ENCODE measurements at regions not wholly inside any gene's neighbourhood (a gene's known extent, or its start where the extent isn't known, plus 50 kb on each side); places are given as distances from the start of the nearest gene placed in this dataset.

GRCh38 chr5:87076931-87077330, 190.8 kb upstream of the RASA1 start:
- Histone ChIP-seq H2AFZ (ENCODE audit: low read depth, low read length) (no peak overlapping the region), H3K79me2 (replicated peaks; ENCODE audit: insufficient read depth, low read length) (no peaks in the 10 kb centered on the region), H3K27ac (ENCODE audit: low read length) (no peak overlapping the region), H3K9me2 (ENCODE audit: insufficient read depth, low read length) (no peaks in the 10 kb centered on the region), H3K36me3 (ENCODE audit: insufficient read depth, low read length) (no peaks in the 10 kb centered on the region), H3K27me3 (ENCODE audit: insufficient read depth, low read depth, low read length) (no peaks in the 10 kb centered on the region), H3K4me3 (ENCODE audit: low read length) (no peak overlapping the region), H3K4me2 (ENCODE audit: low read length) (no peak overlapping the region), H3K9me3 (ENCODE audit: low read length) (no peaks in the 10 kb centered on the region), H3K9ac (ENCODE audit: low read length) (no peak overlapping the region), H3F3A (ENCODE audit: insufficient read depth, low read length, poor library complexity, severe bottlenecking) (no peaks in the 10 kb centered on the region), H4K20me1 (ENCODE audit: insufficient read depth) (no peaks in the 10 kb centered on the region)
- TF ChIP-seq SMC3 (conservative IDR thresholded peaks at IDR 0.05; ENCODE audit: poor library complexity), result no peak

- Histone ChIP-seq H4K20me1 (ENCODE audit: insufficient read depth) (no peaks in the 10 kb centered on the region), H3K27ac (ENCODE audit: low read length) (no peak overlapping the region), H3K4me3 (ENCODE audit: low read length) (no peak overlapping the region), H3K36me3 (ENCODE audit: insufficient read depth, low read length) (no peaks in the 10 kb centered on the region), H3K9me2 (ENCODE audit: insufficient read depth, low read length) (no peaks in the 10 kb centered on the region), H3K9ac (ENCODE audit: low read length) (no peak overlapping the region), H3K79me2 (replicated peaks; ENCODE audit: insufficient read depth, low read length) (no peaks in the 10 kb centered on the region), H3F3A (ENCODE audit: insufficient read depth, low read length, poor library complexity, severe bottlenecking) (no peaks in the 10 kb centered on the region), H3K4me2 (ENCODE audit: low read length) (no peak overlapping the region), H3K9me3 (ENCODE audit: low read length) (no peaks in the 10 kb centered on the region), H3K27me3 (ENCODE audit: insufficient read depth, low read depth, low read length) (no peaks in the 10 kb centered on the region), H2AFZ (ENCODE audit: low read depth, low read length) (no peak overlapping the region)
- no peak for TF ChIP-seq POLR2AphosphoS5 (IDR thresholded peaks at IDR 0.05)
- no peak for TF ChIP-seq MXI1 (conservative IDR thresholded peaks at IDR 0.05; ENCODE audit: poor library complexity, severe bottlenecking)
These were observed 188.5 kb upstream of the RASA1 start for GRCh38 chr5:87079219-87079618.

- TF ChIP-seq MXI1 (conservative IDR thresholded peaks at IDR 0.05; ENCODE audit: poor library complexity, severe bottlenecking) (no peak), REST (IDR thresholded peaks at IDR 0.05; ENCODE audit: borderline replicate concordance) (no peak), SMC3 (conservative IDR thresholded peaks at IDR 0.05; ENCODE audit: poor library complexity) (no peak), EP300 (conservative IDR thresholded peaks at IDR 0.05; ENCODE audit: poor library complexity, severe bottlenecking) (no peak), TAF1 (IDR thresholded peaks at IDR 0.05; ENCODE audit: low read depth) (no peak), EZH2 (IDR thresholded peaks at IDR 0.05; ENCODE audit: borderline replicate concordance, insufficient read depth, low read length, poor library complexity, severe bottlenecking) (no peak), CTCF (IDR thresholded peaks at IDR 0.05; ENCODE audit: poor library complexity, severe bottlenecking) (no peak), RAD21 (conservative IDR thresholded peaks at IDR 0.05) (no peak), POLR2AphosphoS5 (IDR thresholded peaks at IDR 0.05) (no peak)
- no peak overlapping the region for H2AFZ ChIP-seq (ENCODE audit: low read depth, low read length)
- no peak overlapping the region for H3K27ac ChIP-seq (ENCODE audit: low read length)
- H4K20me1 ChIP-seq (ENCODE audit: insufficient read depth), result no peaks in the 10 kb centered on the region
- no peaks in the 10 kb centered on the region for H3K36me3 ChIP-seq (ENCODE audit: insufficient read depth, low read length)
- no peak overlapping the region for H3K9ac ChIP-seq (ENCODE audit: low read length)
- H3F3A ChIP-seq (ENCODE audit: insufficient read depth, low read length, poor library complexity, severe bottlenecking), result no peaks in the 10 kb centered on the region
- H3K4me3 ChIP-seq (ENCODE audit: low read length), result no peak overlapping the region
- H3K79me2 ChIP-seq (replicated peaks; ENCODE audit: insufficient read depth, low read length), result no peaks in the 10 kb centered on the region
- H3K9me2 ChIP-seq (ENCODE audit: insufficient read depth, low read length), result no peaks in the 10 kb centered on the region
- no peak overlapping the region for H3K4me2 ChIP-seq (ENCODE audit: low read length)
- H3K27me3 ChIP-seq (ENCODE audit: insufficient read depth, low read depth, low read length), result no peaks in the 10 kb centered on the region
- H3K9me3 ChIP-seq (ENCODE audit: low read length), result no peaks in the 10 kb centered on the region
These were observed 186.7 kb upstream of the RASA1 start for GRCh38 chr5:87081016-87081415.

Data from neural cell (in vitro differentiated cells).